ENCODE measurements at regions not wholly inside any gene's neighbourhood (a gene's known extent, or its start where the extent isn't known, plus 50 kb on each side); places are given as distances from the start of the nearest gene placed in this dataset.

DNA sequence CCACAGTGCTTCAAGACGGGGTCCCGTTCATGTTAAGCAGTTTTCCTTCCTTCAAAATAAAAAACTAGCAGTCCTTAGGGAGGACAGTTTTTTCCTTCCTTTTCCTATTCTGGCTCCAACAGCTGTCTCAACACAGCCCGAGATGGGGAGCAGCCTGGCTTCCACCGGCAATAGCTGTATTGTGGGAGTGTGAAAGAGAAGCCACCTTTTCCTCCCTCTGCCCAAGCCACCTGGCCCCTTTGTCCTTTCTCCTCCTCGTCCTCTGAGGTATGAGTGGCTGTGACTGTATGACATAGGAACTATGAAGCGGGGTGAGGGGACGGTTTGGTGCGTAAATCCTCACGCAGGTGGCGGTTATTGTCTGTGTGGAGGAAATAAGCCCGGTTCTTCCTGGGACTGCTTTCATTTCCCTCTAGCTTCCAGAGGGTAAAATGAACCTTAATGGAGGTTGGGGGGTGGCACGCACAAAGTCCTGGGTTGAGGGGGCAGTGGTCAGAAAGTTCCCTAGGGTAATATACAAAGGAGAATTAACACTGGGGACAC lies 292.0 kb upstream of the DMRT1 start:
- no peak overlapping the region for H3K27ac ChIP-seq
- TF ChIP-seq ZFX (IDR thresholded peaks at IDR 0.05; ENCODE audit: borderline replicate concordance): no peak
- TF ChIP-seq, protein P1, sequence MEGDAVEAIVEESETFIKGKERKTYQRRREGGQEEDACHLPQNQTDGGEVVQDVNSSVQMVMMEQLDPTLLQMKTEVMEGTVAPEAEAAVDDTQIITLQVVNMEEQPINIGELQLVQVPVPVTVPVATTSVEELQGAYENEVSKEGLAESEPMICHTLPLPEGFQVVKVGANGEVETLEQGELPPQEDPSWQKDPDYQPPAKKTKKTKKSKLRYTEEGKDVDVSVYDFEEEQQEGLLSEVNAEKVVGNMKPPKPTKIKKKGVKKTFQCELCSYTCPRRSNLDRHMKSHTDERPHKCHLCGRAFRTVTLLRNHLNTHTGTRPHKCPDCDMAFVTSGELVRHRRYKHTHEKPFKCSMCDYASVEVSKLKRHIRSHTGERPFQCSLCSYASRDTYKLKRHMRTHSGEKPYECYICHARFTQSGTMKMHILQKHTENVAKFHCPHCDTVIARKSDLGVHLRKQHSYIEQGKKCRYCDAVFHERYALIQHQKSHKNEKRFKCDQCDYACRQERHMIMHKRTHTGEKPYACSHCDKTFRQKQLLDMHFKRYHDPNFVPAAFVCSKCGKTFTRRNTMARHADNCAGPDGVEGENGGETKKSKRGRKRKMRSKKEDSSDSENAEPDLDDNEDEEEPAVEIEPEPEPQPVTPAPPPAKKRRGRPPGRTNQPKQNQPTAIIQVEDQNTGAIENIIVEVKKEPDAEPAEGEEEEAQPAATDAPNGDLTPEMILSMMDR (IDR thresholded peaks at IDR 0.05): no peak

DNA sequence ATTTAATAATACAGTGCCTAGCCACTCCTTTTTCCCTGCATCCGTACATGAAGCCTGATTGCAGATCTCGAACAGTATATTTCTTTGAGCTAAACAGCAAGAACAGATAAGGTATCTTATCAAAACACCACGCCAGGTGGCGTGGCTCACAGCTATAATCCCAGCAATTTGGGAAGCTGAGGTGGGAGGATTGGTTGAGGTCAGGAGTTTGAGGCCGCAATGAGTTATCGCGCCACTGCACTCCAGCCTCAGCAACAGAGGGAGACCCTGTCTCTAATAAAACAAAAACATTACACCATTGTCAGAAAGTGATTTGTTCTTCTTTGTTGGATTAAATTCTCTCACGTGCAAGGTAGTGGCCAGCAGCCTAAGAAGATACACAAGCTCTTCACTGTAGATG lies 291.2 kb upstream of the DMRT1 start:
- TF ChIP-seq, protein P1 (IDR thresholded peaks at IDR 0.05): no peak
- no peak for TF ChIP-seq ZFX (IDR thresholded peaks at IDR 0.05; ENCODE audit: borderline replicate concordance)
- H3K27ac ChIP-seq: no peak overlapping the region

DNA sequence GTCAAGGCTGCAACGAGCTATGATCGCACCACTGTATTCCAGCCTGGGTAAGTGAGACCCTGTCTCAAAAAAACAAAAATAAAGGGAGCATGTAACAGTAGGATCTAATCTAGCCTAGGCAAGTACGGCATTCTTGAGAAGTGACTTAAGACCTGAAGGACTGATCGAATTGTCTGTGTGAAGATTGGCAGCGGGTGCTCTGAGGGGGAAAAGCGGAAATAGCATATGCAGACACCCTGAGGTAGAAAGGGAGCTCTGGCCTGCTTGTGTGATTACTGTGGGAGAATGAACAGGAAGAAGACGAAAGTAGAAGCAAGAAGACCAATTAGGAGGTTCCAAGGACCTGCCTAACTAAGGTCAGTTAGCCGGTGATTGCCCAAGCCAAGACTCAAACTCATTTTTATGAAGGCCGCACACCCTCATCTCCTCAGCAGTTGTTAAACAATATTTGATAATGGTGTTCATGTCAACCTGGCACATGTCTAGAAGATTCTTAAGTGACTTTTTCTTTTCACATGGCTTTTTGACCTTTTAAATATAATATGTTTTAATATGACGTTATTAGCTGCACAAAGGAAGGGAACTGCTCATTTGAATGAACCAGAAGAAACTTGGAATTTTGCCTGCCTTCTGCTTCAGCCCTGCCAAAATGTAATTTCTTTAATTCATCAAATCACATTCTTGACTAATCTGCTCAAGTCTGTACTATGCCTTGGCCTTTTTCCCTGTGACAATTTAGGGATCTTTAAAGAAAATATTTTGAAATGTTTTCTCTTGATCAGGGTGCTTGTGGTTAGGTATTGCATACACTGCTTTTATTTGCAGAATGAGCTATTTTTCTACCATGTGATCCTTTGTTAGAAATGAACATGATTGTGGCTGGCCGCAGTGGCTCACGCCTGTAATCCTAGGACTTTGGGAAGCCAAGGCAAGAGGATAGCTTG lies 289.2 kb upstream of the DMRT1 start:
- TF ChIP-seq, protein P1 (IDR thresholded peaks at IDR 0.05): no peak
- no peak for TF ChIP-seq ZFX (IDR thresholded peaks at IDR 0.05; ENCODE audit: borderline replicate concordance)
- H3K27ac ChIP-seq: no peak overlapping the region

GRCh38 chr9:555493-555892 lies 286.0 kb upstream of the DMRT1 start:
- H3K27ac ChIP-seq: no peak overlapping the region
- TF ChIP-seq ZFX (IDR thresholded peaks at IDR 0.05; ENCODE audit: borderline replicate concordance): no peak
- TF ChIP-seq, protein P1 (IDR thresholded peaks at IDR 0.05): no peak

- no peak overlapping the region for H3K27ac ChIP-seq
- TF ChIP-seq, protein P1 (IDR thresholded peaks at IDR 0.05): no peak
- TF ChIP-seq ZFX (IDR thresholded peaks at IDR 0.05; ENCODE audit: borderline replicate concordance): no peak
Measured at GRCh38 chr9:556199-556598, 285.3 kb upstream of the DMRT1 start.

GRCh38 chr9:556675-557074 lies 284.8 kb upstream of the DMRT1 start:
- H3K27ac ChIP-seq: no peak overlapping the region
- TF ChIP-seq ZFX (IDR thresholded peaks at IDR 0.05; ENCODE audit: borderline replicate concordance): no peak
- TF ChIP-seq, protein P1 (IDR thresholded peaks at IDR 0.05): no peak

DNA sequence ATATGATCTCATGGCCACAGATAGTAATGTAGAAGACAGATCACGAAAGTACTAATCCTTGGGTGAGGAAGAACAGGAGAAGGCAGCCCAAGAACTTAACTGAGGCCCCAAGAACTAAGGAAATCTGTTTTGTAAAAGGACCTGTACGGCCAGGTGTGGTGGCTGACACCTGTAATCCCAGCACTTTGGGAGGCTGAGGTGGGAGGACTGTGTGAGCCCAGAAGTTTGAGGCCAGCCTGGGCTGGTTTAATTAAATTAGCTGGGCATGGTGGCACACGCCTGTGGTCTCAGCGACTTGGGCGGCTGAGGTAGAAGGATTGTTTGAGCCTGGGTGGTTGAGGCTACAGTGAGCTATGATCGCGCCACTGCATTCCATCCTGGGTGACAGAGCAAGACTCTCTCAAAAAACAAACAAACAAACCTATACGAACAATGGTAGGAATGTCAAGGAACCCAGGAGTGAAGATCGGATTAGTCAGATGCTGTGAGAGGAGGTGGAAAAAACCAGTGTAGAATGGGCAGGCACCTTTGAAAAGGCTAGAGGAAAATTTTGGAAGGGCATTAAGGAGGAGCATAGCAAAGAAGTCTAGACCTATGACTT lies 283.8 kb upstream of the DMRT1 start:
- TF ChIP-seq, protein P1 (IDR thresholded peaks at IDR 0.05): no peak
- TF ChIP-seq ZFX (IDR thresholded peaks at IDR 0.05; ENCODE audit: borderline replicate concordance): no peak
- H3K27ac ChIP-seq: no peak overlapping the region

All from 22Rv1 (cell line).